Naive thymus-derived CD8-positive, alpha-beta T cell (primary cell): ENCODE measurements at regions not wholly inside any gene's neighbourhood (a gene's known extent, or its start where the extent isn't known, plus 50 kb on each side); places are given as distances from the start of the nearest gene placed in this dataset.

ENCODE experiments used
- ATAC-seq, 2 donors: fragments of 150-1000 bp; cut with Tn5 transposase in 1 of 2; sonication (Bioruptor Pico), chemical (Tn5 transposase) in 1 of 2; 1 replicate in 1 of 2; 2 replicates in 1 of 2; pipeline ENCODE4 v1.10.0; 2021; ENCODE audit warnings: mild to moderate bottlenecking in 2 of 2, moderate library complexity in 2 of 2
- POLR2A ChIA-PET: fragments of 350-600 bp; sonication (Branson Sonifier 250); formaldehyde crosslinking; loops from one replicate; lab custom pipeline; 2021; ENCODE audit warnings: antibody characterized with exemption; lab: Charles Lee
- DNase-seq, 10 donors: peaks; one replicate each; pipeline versions ENCODE4 v3.0.0 to v3.0.0-alpha.2; 2020 to 2022
- H3K27ac Mint-ChIP-seq, 10 donors: one replicate each; pipeline ENCODE4 v1.8.0; 2020 to 2022; ENCODE audit warnings: mild to moderate bottlenecking in 10 of 10, mixed read lengths in 10 of 10, moderate library complexity in 4 of 10, inconsistent platforms in 1 of 10
- H3K27me3 Mint-ChIP-seq, 5 donors: one replicate each; pipeline ENCODE4 v1.8.0; 2021 to 2022; ENCODE audit warnings: mixed read lengths in 5 of 5
- H3K36me3 Mint-ChIP-seq, 3 donors: one replicate each; pipeline ENCODE4 v1.8.0; 2020 to 2022; ENCODE audit warnings: mixed read lengths in 3 of 3, mild to moderate bottlenecking in 2 of 3, inconsistent platforms in 1 of 3
- H3K4me1 Mint-ChIP-seq, 4 donors: one replicate each; pipeline ENCODE4 v1.8.0; 2021 to 2022; ENCODE audit warnings: mixed read lengths in 4 of 4
- H3K4me3 Mint-ChIP-seq, 10 donors: one replicate each; pipeline ENCODE4 v1.8.0; 2020 to 2022; ENCODE audit warnings: mild to moderate bottlenecking in 10 of 10, mixed read lengths in 10 of 10, moderate library complexity in 6 of 10, inconsistent platforms in 1 of 10
- H3K9me3 Mint-ChIP-seq, 9 donors: one replicate each; pipeline ENCODE4 v1.8.0; 2020 to 2022; ENCODE audit warnings: mixed read lengths in 9 of 9, mild to moderate bottlenecking in 3 of 9, inconsistent platforms in 1 of 9, moderate library complexity in 1 of 9

DNA sequence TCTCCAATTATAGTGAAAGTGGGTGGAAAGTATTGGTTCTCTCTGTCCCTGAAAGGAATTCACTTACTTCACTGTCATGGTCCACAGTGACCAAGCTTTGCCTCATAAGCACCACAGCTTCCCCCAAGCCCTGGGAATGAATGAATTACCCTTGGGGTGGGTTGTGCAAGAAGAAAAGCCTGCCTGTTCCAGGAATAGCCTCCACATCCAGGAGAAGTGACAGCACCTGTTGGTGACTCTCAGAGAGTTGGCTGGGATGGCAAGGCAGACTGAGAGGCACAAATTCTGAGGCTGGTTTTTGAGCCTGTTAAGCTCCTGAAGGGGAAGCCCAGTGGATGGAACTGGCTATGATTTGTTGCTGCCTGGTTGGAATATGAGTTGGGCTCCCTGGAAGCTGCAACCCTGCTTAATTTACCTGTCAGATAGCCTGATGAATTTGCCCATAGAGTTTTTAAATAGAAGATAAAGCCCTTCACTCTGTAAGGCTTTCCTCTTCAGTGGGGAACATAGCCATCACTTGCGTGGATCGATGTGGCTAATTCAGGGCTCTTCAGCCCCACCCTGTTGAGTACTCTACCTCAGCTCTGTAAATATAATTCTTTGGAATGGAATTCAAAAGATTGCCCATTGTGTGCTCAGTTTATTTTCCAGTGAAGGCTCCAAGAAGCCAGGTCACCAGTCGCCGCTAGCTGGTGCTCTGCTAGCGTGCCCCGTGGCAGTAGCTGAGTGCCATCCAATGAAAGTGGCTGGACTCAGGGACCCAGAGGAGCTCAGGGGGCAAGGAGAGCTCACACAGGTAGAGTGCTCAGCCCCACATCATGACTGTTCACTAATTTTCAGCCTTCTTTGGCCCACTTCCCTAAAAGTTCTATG, 479.3 kb downstream of the IRS1 start:
- Mint-ChIP-seq H3K4me3 (no peak overlapping the region), H3K36me3 (no peaks in the 10 kb centered on the region), H3K27me3 (peaks cover 3 to 16% (median 10%) of the 10 kb centered on the region in 5 donors), H3K9me3 (no peaks in the 10 kb centered on the region), H3K4me1 (no peaks in the 10 kb centered on the region), H3K27ac (peak overlapping the region in 1 of 10 donors; percentile 49)
- POLR2A ChIA-PET, result no interaction called here
- DNase-seq (no peak), ATAC-seq (no peak)

DNA sequence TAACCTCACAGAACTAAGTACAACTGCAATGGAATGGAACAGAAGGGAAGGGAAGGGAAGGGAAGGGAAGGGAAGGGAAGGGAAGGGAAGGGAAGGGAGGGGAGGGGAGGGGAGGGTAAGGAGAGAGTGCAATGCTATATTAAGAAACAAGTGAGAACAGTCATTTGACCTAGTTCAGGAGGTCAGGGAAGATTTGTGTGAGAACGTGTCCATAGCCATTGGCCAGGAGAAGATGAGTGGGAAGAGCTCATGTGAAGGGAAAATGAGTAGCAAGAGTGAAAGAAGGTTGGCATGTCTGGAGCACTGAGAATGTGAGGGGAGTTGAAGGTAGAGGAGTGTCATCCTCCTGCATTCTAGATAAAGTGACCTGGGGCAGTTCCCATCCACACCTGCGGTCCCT, 481.6 kb downstream of the IRS1 start:
- H3K4me1 Mint-ChIP-seq, result no peaks in the 10 kb centered on the region
- H3K4me3 Mint-ChIP-seq, result no peak overlapping the region
- H3K27me3 Mint-ChIP-seq, result peaks cover 3 to 14% (median 12%) of the 10 kb centered on the region in 5 donors
- no peak for DNase-seq
- H3K9me3 Mint-ChIP-seq, result no peaks in the 10 kb centered on the region
- no peak overlapping the region for H3K27ac Mint-ChIP-seq
- no peaks in the 10 kb centered on the region for H3K36me3 Mint-ChIP-seq
- POLR2A ChIA-PET, result no interaction called here
- ATAC-seq, result no peak

- Mint-ChIP-seq H3K36me3 (no peaks in the 10 kb centered on the region), H3K27me3 (peaks cover 0 to 23% (median 13%) of the 10 kb centered on the region in 5 donors), H3K4me3 (no peak overlapping the region), H3K9me3 (no peaks in the 10 kb centered on the region), H3K27ac (no peak overlapping the region), H3K4me1 (no peaks in the 10 kb centered on the region)
- ATAC-seq (no peak), DNase-seq (no peak)
- POLR2A ChIA-PET, result no interaction called here
Measured at GRCh38 chr2:226313060-226313459, 486.6 kb downstream of the IRS1 start.

GRCh38 chr2:226312155-226312554, 487.5 kb downstream of the IRS1 start:
- Mint-ChIP-seq H3K9me3 (no peaks in the 10 kb centered on the region), H3K4me1 (no peaks in the 10 kb centered on the region), H3K27ac (no peak overlapping the region), H3K27me3 (peaks cover 2 to 18% (median 10%) of the 10 kb centered on the region in 5 donors), H3K36me3 (no peaks in the 10 kb centered on the region), H3K4me3 (no peak overlapping the region)
- ATAC-seq (no peak), DNase-seq (no peak)
- POLR2A ChIA-PET, result no interaction called here

GRCh38 chr2:226310146-226310545, 489.5 kb downstream of the IRS1 start:
- H3K4me1 Mint-ChIP-seq, result no peaks in the 10 kb centered on the region
- H3K27me3 Mint-ChIP-seq, result peaks cover 2 to 15% (median 11%) of the 10 kb centered on the region in 5 donors
- H3K9me3 Mint-ChIP-seq, result no peaks in the 10 kb centered on the region
- POLR2A ChIA-PET, result no interaction called here
- no peaks in the 10 kb centered on the region for H3K36me3 Mint-ChIP-seq
- DNase-seq, result no peak
- no peak overlapping the region for H3K27ac Mint-ChIP-seq
- no peak for ATAC-seq
- no peak overlapping the region for H3K4me3 Mint-ChIP-seq

DNA sequence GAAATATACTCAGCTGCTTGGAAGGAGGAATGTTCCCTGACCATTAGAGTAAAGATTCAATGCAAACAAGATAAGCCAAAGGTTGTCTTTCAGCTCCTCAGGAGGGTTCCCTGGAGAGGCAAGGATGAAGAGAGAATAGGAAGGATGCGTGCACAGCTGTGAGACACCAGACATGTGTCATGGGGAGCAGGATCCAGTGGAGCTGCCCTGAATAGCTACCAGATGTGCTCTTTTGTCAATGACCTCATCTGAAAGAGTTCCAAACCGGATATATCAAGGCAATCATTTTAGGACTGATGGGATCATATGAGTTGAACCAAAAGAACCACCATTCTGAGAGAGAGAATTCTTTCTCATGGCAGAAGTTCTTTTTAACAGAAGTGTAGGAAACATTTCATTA, 490.6 kb downstream of the IRS1 start:
- Mint-ChIP-seq H3K4me3 (no peak overlapping the region), H3K27ac (no peak overlapping the region), H3K36me3 (no peaks in the 10 kb centered on the region), H3K4me1 (no peaks in the 10 kb centered on the region), H3K27me3 (peaks cover 2 to 15% (median 11%) of the 10 kb centered on the region in 5 donors), H3K9me3 (no peaks in the 10 kb centered on the region)
- no peak for DNase-seq
- no peak for ATAC-seq
- POLR2A ChIA-PET, result no interaction called here

DNA sequence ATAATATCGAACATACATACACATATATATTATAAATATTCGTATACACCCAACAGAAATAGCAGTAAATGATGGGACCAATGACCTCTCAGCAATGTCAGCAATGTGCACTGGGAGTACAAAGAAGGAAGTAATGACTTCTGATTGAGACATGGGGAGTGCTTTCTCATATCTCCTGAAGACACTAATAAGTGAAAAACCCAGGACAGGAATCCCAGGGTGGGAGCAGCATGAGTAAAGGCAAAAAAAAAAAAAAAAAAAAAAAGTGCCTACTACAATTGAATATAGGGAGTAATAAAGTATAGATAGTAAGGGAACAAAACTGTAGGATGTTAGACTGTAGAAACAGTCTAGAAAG, 491.3 kb downstream of the IRS1 start:
- POLR2A ChIA-PET, result no interaction called here
- H3K27ac Mint-ChIP-seq, result no peak overlapping the region
- H3K27me3 Mint-ChIP-seq, result peaks cover 2 to 15% (median 10%) of the 10 kb centered on the region in 5 donors
- H3K4me3 Mint-ChIP-seq, result no peak overlapping the region
- no peak for ATAC-seq
- DNase-seq, result no peak
- H3K4me1 Mint-ChIP-seq, result no peaks in the 10 kb centered on the region
- H3K9me3 Mint-ChIP-seq, result no peaks in the 10 kb centered on the region
- H3K36me3 Mint-ChIP-seq, result no peaks in the 10 kb centered on the region

- Mint-ChIP-seq H3K4me3 (no peak overlapping the region), H3K4me1 (no peaks in the 10 kb centered on the region), H3K36me3 (no peaks in the 10 kb centered on the region), H3K9me3 (no peaks in the 10 kb centered on the region), H3K27ac (no peak overlapping the region), H3K27me3 (peaks cover 2 to 15% (median 8%) of the 10 kb centered on the region in 5 donors)
- POLR2A ChIA-PET, result no interaction called here
- ATAC-seq (no peak), DNase-seq (no peak)
Measured at GRCh38 chr2:226307487-226308322, 491.9 kb downstream of the IRS1 start.

DNA sequence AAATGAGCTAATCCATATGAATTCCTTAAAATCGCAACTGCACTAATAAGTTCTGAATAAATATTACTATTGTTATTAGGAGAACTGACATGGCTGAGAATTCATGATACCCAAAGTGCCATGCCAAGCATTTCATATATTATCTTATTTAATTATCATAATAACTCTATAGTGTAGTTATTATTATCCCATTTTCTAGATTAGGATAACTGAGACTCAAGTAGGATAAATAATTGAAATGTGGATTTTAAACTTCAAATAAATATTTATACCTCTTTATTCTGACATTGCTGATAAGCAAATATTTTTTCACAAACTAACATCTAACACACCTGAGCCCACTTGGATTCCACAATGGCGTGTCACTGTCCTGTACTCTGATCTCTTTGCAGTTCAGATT, 492.7 kb downstream of the IRS1 start:
- Mint-ChIP-seq H3K4me3 (no peak overlapping the region), H3K27ac (no peak overlapping the region), H3K4me1 (no peaks in the 10 kb centered on the region), H3K9me3 (no peaks in the 10 kb centered on the region), H3K36me3 (no peaks in the 10 kb centered on the region), H3K27me3 (peaks cover 2 to 15% (median 8%) of the 10 kb centered on the region in 5 donors)
- ATAC-seq (no peak), DNase-seq (no peak)
- POLR2A ChIA-PET, result no interaction called here

DNA sequence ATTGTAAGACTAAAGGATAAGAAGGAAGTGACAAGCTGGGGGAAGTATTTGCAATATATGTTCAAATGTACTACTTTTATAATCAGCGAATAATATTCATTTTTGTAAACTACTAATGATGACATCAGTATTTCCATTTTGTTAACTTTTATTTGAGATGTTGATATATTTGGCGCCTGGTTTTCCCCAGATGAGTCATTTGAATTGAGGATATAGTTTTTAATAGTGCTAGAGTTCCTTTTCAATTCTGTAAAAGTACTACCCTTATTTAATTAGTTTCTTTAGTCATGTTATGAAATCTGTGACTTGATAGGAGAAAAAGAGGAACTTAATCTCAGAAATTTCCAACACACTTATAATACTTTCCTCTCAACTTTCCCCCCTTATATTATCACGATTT, 495.3 kb downstream of the IRS1 start:
- POLR2A ChIA-PET, result no interaction called here
- H3K27me3 Mint-ChIP-seq, result peaks cover 2 to 18% (median 8%) of the 10 kb centered on the region in 5 donors
- ATAC-seq, result no peak
- H3K27ac Mint-ChIP-seq, result no peak overlapping the region
- DNase-seq, result no peak
- no peak overlapping the region for H3K4me3 Mint-ChIP-seq
- no peaks in the 10 kb centered on the region for H3K36me3 Mint-ChIP-seq
- H3K9me3 Mint-ChIP-seq, result no peaks in the 10 kb centered on the region
- no peaks in the 10 kb centered on the region for H3K4me1 Mint-ChIP-seq

DNA sequence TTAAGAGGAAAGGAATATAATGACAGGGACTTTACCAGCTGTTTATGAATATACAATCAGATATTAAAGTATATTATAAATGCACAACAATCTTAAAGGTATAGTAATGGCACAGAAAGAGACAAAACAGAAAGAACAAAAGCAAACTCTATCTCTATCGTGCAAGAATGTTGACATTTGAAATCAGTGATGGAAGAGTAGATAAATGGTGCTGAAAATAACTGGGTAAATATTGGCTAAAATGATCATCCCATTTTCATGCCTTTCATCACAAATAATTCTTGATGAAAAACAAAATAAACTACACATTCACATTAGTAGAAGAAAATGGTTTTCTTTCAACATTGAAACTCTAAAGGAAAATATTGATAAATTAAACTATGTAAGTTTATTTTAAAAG, 495.9 kb downstream of the IRS1 start:
- H3K9me3 Mint-ChIP-seq, result no peaks in the 10 kb centered on the region
- H3K36me3 Mint-ChIP-seq, result no peaks in the 10 kb centered on the region
- POLR2A ChIA-PET, result no interaction called here
- H3K4me1 Mint-ChIP-seq, result no peaks in the 10 kb centered on the region
- no peak overlapping the region for H3K4me3 Mint-ChIP-seq
- peaks cover 4 to 16% (median 6%) of the 10 kb centered on the region in 5 donors for H3K27me3 Mint-ChIP-seq
- ATAC-seq (no peak), DNase-seq (no peak)
- H3K27ac Mint-ChIP-seq, result no peak overlapping the region

DNA sequence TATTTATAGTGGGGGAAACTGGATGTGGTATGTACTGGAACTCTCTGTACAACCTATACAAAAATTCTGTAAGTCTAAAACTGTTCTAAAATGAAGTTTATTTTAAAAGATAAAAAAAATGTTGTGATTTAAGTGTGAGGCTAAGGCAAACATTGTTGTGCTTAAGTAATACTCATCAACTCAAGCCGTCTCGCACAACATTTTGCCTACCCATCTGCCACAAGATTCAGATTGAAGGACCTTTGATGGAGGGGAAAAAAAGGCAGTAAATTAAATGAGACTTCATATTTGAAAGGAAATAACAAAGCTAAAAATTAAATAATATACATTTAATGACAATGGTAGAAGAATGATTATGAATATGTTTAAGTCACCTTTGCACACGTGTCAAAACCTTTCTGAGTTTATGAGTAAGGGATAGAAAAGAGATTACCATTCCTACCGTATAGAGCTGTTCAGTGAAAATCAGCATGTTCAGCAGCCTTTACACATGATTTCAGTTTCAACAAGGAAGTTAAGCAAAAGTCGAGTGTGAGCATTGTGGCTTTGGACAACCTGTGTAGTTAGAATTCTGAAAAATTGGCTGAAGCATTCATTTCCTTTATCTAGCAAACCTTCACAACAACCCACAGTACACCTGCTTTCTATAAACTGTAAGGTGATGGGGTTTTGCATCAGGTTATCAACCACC, 499.3 kb downstream of the IRS1 start:
- no peak for ATAC-seq
- Mint-ChIP-seq H3K36me3 (no peaks in the 10 kb centered on the region), H3K27me3 (peaks cover 5 to 19% (median 10%) of the 10 kb centered on the region in 5 donors), H3K9me3 (no peaks in the 10 kb centered on the region), H3K27ac (no peak overlapping the region), H3K4me1 (no peaks in the 10 kb centered on the region), H3K4me3 (no peak overlapping the region)
- no peak for DNase-seq
- POLR2A ChIA-PET, result no interaction called here

DNA sequence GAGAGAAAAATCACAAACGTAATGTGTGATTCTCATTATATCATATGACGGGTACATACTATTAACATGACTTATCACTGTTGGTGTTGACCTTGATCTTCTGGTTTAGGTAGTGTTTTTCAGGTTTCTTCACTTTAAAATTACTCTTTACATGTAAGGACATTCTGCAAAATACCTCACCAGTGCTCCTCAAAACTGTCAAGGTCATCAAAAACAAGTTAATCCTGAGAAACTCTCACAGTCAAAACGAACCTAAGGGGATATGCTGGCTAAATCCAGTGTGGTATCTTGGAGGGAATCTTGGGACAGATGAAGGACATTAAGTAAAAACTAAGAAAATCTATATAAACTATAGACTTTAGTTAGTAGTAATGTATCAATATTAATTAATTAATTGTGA, 499.8 kb downstream of the IRS1 start:
- POLR2A ChIA-PET, result no interaction called here
- Mint-ChIP-seq H3K4me3 (no peak overlapping the region), H3K27me3 (peaks cover 5 to 25% (median 10%) of the 10 kb centered on the region in 5 donors), H3K36me3 (no peaks in the 10 kb centered on the region), H3K27ac (no peak overlapping the region), H3K9me3 (no peaks in the 10 kb centered on the region), H3K4me1 (no peaks in the 10 kb centered on the region)
- DNase-seq, result no peak
- ATAC-seq, result no peak
